DMS153 treated with DMSO at 0.1 percent for 48 hours (cell line): ENCODE measurements at regions not wholly inside any gene's neighbourhood (a gene's known extent, or its start where the extent isn't known, plus 50 kb on each side); places are given as distances from the start of the nearest gene placed in this dataset.
A peak's percentile ranks its signal among the peaks of the same experiment; 100 is the strongest.
"Not testable (repeated sequence)": the region's sequence is repeated elsewhere in the genome, so short reads cannot be mapped to it uniquely, and the experiment has no call there.

Source experiments
- DNase-seq: peaks from one replicate; lab custom pipeline; 2025; ENCODE audit not compliant: unreplicated experiment; lab: John Stamatoyannopoulos, UW

DNA sequence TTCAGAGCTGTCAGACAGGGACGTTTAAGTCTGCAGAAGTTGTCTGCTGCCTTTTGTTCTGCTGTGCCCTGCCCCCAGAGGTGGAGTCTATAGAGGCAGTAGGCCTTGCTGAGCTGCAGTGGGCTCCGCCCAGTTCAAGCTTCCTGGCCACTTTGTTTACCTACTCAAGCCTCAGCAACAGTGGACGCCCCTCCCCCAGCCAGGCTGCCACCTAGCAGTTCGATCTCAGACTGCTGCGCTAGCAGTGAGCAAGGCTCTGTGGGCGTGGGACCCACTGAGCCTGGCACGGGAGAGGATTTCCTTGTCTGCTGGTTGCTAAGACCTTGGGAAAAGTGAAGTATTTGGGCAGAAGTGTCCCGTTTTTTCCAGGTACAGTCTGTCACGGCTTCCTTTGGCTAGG, 59.6 kb upstream of the SMARCAD1 start:
- DNase-seq = peak; percentile 30

DNA sequence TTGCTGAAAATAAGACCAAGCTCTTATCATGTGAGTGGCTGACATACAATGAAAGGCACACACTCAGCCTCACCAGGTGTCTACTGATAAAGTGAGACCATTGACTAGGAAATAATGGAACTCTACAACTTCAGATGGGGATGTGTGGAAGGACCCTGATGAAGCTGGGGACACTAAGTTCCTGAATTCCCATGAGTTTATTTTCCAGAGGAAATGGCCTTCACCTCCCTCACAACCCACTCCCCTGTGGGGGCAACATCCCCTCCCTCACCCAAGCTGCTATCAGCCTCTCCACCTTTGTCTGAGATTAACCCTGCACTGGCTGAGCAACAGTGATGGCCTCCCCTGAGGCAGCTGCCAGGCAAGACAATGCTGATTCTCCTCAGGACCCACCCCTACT, 55.2 kb upstream of the SMARCAD1 start:
- no peak for DNase-seq

DNA sequence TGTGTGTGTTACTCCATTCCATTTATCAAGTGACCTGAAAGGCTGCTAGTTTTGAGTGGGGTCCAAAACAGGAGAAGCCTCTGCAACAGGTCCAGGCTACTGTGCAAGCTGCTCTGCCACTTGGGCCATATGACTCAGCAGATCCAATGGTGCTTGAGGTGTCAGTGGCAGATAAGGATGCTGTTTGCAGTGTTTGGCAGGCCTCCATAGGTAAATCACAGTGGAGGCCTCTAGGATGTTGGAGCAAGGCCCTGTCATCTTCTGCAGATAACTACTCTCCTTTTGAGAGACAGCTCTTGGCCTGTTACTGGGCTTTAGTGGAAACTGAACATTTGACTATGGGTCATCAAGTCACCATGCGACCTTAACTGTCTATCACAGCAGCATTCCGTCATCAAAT, 52.3 kb upstream of the SMARCAD1 start:
- DNase-seq = not testable (repeated sequence)

DNA sequence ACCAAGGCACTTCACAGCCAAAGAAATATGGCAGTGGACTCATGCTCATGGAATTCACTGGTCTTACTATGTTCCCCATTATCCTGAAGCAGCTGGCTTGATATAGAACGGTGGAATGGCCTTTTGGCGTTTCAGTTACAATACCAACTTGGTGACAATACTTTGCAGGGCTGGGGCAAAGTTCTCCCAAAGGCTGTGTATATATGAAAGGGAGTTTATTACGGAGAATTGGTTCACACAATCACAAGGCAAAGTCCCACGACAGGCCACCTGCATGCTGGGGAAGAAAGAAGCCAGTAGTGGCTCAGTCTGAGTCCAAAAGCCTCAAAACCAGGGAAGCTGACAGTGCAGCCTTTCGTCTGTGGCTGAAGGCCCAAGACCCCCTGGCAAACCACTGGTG, 50.8 kb upstream of the SMARCAD1 start:
- DNase-seq = no peak
